Esophagus muscularis mucosa (tissue), 2 donors: ENCODE measurements at regions not wholly inside any gene's neighbourhood (a gene's known extent, or its start where the extent isn't known, plus 50 kb on each side); places are given as distances from the start of the nearest gene placed in this dataset.

Source experiments
- POLR2A ChIP-seq: fragments of 450-650 bp; IDR thresholded peaks from one replicate; pipeline ENCODE4 v1.6.1; 2017; ENCODE audit warnings: antibody characterized with exemption, moderate library complexity, mild to moderate bottlenecking, low read depth
- POLR2AphosphoS5 ChIP-seq, 2 donors: sonication (generic); formaldehyde crosslinking; IDR thresholded peaks; one replicate each; pipeline ENCODE4 v1.6.1; 2017; ENCODE audit warnings: antibody characterized with exemption in 2 of 2

GRCh38 chr4:151931563-151931962, 170.8 kb upstream of the GATB start:
- TF ChIP-seq POLR2AphosphoS5 (IDR thresholded peaks at IDR 0.05) (no peak), POLR2A (no peak)
